NB4 (cell line): ENCODE measurements at regions not wholly inside any gene's neighbourhood (a gene's known extent, or its start where the extent isn't known, plus 50 kb on each side); places are given as distances from the start of the nearest gene placed in this dataset.

Source experiments
- DNase-seq: peaks from one replicate; pipeline ENCODE4 v3.0.0; 2010; ENCODE audit warnings: low read depth
- H3K4me3 ChIP-seq: one replicate; pipeline ENCODE4 v1.5.1; 2011; ENCODE audit warnings: mild to moderate bottlenecking, low read depth, low read length, moderate library complexity
- MYC ChIP-seq: IDR thresholded peaks from 2 replicates; pipeline ENCODE4 v1.6.1; 2011; ENCODE audit warnings: low read depth, low read length
- POLR2A ChIP-seq: IDR thresholded peaks from 2 replicates; pipeline ENCODE4 v1.6.1; 2011; ENCODE audit warnings: mild to moderate bottlenecking; ENCODE audit not compliant: insufficient read length; ENCODE audit errors: extremely low read depth
- TF ChIP-seq, protein P1 (sequence below): IDR thresholded peaks from one replicate; pipeline ENCODE4 v1.5.1; 2012; ENCODE audit warnings: low read depth, low read length
- TF ChIP-seq, protein P2 (sequence below): IDR thresholded peaks from 2 replicates; pipeline ENCODE4 v1.6.1; 2011; ENCODE audit warnings: low read depth, low read length

DNA sequence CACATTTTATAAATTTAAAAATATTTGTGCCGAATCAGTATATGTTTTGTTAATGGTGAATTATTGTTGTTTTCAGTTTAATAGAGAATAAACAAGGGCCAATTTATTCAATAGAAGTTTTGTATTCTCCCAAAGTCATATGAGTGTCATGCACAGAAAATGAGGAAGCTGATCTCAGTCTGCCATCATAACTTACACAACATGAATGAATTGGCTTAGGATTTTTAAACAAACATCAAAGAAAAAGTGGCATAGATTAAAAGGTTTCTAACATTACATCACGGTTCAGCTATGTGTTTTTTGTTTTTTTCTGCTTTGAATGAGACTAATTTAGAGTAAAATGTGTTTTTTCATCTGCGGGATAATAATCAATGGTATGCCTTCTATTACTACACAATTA, 123.4 kb upstream of the CTNNA2 start:
- TF ChIP-seq MYC: no peak
- TF ChIP-seq, protein P1, sequence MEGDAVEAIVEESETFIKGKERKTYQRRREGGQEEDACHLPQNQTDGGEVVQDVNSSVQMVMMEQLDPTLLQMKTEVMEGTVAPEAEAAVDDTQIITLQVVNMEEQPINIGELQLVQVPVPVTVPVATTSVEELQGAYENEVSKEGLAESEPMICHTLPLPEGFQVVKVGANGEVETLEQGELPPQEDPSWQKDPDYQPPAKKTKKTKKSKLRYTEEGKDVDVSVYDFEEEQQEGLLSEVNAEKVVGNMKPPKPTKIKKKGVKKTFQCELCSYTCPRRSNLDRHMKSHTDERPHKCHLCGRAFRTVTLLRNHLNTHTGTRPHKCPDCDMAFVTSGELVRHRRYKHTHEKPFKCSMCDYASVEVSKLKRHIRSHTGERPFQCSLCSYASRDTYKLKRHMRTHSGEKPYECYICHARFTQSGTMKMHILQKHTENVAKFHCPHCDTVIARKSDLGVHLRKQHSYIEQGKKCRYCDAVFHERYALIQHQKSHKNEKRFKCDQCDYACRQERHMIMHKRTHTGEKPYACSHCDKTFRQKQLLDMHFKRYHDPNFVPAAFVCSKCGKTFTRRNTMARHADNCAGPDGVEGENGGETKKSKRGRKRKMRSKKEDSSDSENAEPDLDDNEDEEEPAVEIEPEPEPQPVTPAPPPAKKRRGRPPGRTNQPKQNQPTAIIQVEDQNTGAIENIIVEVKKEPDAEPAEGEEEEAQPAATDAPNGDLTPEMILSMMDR: no peak
- TF ChIP-seq, protein P2, sequence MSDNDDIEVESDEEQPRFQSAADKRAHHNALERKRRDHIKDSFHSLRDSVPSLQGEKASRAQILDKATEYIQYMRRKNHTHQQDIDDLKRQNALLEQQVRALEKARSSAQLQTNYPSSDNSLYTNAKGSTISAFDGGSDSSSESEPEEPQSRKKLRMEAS: no peak
- TF ChIP-seq POLR2A: no peak
- no peak for DNase-seq
- H3K4me3 ChIP-seq: no peak overlapping the region

DNA sequence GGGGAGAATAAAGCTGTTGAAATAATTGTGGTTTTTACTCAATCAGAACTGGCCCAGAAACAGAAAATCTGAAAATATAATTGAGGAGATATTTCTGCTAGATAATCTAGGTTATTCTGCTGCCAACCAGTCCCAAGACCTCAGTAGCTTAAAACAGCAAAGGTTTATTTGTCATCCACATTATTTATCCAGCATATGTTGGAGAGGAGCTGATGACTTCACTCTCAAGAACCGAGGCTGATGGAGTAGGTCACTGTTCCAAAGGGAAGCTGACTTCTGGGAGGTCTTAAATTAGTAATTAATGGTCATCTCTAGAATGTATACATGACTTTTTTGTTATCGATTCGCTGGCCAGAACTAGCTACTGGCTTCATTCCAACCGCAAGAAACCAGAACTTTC, 124.8 kb upstream of the CTNNA2 start:
- no peak for DNase-seq
- TF ChIP-seq, protein P2: no peak
- TF ChIP-seq MYC: no peak
- TF ChIP-seq POLR2A: no peak
- TF ChIP-seq, protein P1: no peak

DNA sequence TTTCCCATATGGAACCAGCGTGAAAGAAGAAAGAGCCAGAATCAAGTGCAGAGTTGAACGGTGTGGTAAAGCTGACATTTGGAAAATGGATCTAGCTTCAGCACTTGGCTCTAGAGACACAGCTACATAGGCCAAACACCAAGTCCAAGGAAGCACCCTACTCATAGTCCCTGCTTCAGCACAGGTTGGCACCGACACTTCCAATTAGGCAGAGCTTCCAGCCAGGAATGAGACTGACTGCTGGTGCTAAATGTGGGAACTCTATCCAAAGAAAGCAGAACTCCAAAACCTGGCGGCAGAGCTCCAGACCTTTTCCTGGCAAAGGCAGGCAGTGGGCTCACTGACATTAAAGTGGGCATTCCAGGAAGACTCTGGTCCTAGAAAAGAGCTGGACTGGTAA, 125.4 kb upstream of the CTNNA2 start:
- H3K4me3 ChIP-seq: no peak overlapping the region
- no peak for DNase-seq

More for the DNA sequence above, 124.8 kb upstream of the CTNNA2 start:
- no peak overlapping the region for H3K4me3 ChIP-seq

DNA sequence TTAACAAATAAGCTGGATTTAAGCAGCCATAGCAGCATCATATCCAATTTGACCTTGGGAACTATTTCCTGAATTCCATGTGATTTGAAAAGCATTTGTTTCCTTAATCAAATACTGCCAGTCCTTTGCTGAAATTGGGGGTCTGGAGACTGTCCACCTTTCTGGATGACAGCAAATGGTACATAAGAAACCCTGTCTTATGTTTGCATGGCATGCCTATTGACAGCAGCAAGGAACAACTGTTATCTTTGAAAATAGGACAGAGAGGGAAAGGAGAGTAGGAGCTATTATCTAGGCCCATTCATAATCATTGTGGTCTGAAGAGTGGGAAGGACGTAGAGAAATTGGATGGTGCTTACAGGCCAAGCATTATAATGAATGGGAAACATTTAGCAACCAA, 129.2 kb upstream of the CTNNA2 start:
- H3K4me3 ChIP-seq: no peak overlapping the region
- TF ChIP-seq, protein P1: no peak
- no peak for TF ChIP-seq POLR2A
- TF ChIP-seq, protein P2: no peak
- no peak for TF ChIP-seq MYC
- DNase-seq: no peak

More for the DNA sequence above, 125.4 kb upstream of the CTNNA2 start:
- TF ChIP-seq, protein P2: no peak
- TF ChIP-seq POLR2A (no peak), MYC (no peak)
- TF ChIP-seq, protein P1: no peak

DNA sequence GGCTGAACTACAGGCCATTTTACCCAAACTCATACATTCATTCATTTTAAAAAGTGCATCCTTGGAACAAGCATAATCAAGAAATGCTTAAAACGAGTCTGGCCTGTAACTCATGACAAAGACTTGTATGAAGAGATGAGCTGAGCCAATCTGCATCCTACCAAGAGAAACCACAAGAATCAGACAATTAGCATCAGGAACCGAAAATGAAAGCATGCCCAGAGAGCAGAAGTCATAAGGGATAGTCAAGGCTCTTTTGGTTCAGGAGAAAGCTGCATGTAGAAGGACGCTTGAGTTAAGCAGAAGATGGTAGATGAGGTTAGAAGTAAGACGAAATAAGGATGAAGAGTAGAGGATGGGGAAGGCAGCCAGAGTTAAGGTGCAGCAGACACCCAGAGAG, 137.0 kb upstream of the CTNNA2 start:
- H3K4me3 ChIP-seq: no peak overlapping the region
- TF ChIP-seq, protein P2: no peak
- TF ChIP-seq, protein P1: no peak
- TF ChIP-seq MYC (no peak), POLR2A (no peak)
- no peak for DNase-seq
